SK-N-MC (cell line): ENCODE measurements at regions not wholly inside any gene's neighbourhood (a gene's known extent, or its start where the extent isn't known, plus 50 kb on each side); places are given as distances from the start of the nearest gene placed in this dataset.

ENCODE experiments used
- DNase-seq: peaks from one replicate; pipeline ENCODE4 v3.0.0-alpha.2; 2011; ENCODE audit warnings: low read depth, low spot score
- H3K27ac ChIP-seq: fragments of 200-600 bp; sonication (generic); 2 replicates; pipeline ENCODE4 v1.5.1; 2016; ENCODE audit warnings: mixed run types
- H3K36me3 ChIP-seq: fragments of 200-600 bp; sonication (generic); 2 replicates; pipeline ENCODE4 v1.6.1; 2017; ENCODE audit warnings: antibody characterized with exemption, low read length, mixed read lengths; ENCODE audit not compliant: insufficient read depth
- H3K4me3 ChIP-seq: fragments of 200-600 bp; sonication (generic); 2 replicates; pipeline ENCODE4 v1.5.1; 2016
- H3K9ac ChIP-seq: fragments of 200-600 bp; sonication (generic); 2 replicates; pipeline ENCODE4 v1.8.0; 2017; ENCODE audit warnings: mixed run types, mixed read lengths; ENCODE audit not compliant: insufficient read length
- H3K9me3 ChIP-seq: fragments of 200-600 bp; sonication (generic); 2 replicates; pipeline ENCODE4 v1.6.1; 2017; ENCODE audit warnings: low read depth, mild to moderate bottlenecking, antibody characterized with exemption, low read length, moderate library complexity, mixed read lengths
- EZH2 ChIP-seq: fragments of 200-600 bp; sonication (generic); IDR thresholded peaks from one replicate; pipeline ENCODE4 v1.6.1; 2017; ENCODE audit warnings: antibody characterized with exemption
- FOXP2 ChIP-seq: optimal IDR thresholded peaks from 2 replicates; pipeline ENCODE3; 2011; ENCODE audit warnings: mild to moderate bottlenecking, moderate library complexity; ENCODE audit not compliant: insufficient read depth; ENCODE audit errors: extremely low read length, control extremely low read depth
- POLR2AphosphoS5 ChIP-seq: IDR thresholded peaks from 2 replicates; pipeline ENCODE4 v1.6.1; 2012; ENCODE audit warnings: mild to moderate bottlenecking, low read depth, low read length, borderline replicate concordance

DNA sequence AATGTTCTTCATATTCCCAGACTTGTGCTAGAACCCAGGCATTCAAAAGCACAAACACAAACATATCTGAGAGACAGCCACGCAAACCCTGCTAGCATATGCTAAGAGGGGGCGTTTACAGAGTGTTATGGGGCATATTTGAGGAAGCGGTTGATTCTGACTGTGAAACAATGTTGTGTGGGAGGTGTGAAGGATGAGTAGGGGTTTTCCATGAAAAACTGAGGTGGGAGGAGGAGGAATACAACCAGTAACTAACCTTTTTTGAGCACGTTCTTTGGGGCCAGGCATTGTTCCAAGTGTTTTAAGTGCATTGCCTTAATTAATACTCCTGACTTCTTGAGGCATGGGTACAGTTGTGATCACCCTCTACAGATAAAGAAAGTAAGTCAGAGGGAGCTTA, 499.5 kb downstream of the AACS start:
- Histone ChIP-seq H3K9ac (no peak overlapping the region), H3K9me3 (no peaks in the 10 kb centered on the region), H3K27ac (no peak overlapping the region), H3K4me3 (no peak overlapping the region), H3K36me3 (no peaks in the 10 kb centered on the region; the same call in 1 of the 2 replicates)
- no peak for TF ChIP-seq POLR2AphosphoS5
- no peak for TF ChIP-seq FOXP2
- TF ChIP-seq EZH2, result no peak
- no peak for DNase-seq

DNA sequence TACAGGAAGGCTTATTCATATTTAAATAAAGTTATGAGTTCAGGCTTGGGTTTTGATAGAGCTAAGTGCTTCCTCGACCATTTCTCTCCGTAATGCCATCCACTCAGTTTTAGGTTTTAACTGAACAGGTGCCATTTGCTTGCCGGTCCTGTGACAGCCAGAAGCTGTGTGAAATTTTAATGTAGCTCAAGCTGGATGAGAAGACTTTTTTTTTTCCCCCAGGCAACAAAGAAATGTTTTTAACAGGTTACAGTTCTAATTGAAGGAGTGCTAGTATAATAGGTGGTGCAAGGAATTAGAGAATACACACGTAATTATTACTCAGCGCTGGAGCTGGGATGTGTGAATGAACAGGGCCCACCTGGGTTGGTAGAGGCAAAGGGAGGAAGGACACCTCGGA, 502.3 kb downstream of the AACS start:
- Histone ChIP-seq H3K36me3 (no peaks in the 10 kb centered on the region), H3K9ac (no peak overlapping the region), H3K4me3 (no peak overlapping the region), H3K27ac (no peak overlapping the region), H3K9me3 (no peaks in the 10 kb centered on the region)
- no peak for TF ChIP-seq EZH2
- TF ChIP-seq POLR2AphosphoS5, result no peak
- TF ChIP-seq FOXP2, result no peak
- no peak for DNase-seq

DNA sequence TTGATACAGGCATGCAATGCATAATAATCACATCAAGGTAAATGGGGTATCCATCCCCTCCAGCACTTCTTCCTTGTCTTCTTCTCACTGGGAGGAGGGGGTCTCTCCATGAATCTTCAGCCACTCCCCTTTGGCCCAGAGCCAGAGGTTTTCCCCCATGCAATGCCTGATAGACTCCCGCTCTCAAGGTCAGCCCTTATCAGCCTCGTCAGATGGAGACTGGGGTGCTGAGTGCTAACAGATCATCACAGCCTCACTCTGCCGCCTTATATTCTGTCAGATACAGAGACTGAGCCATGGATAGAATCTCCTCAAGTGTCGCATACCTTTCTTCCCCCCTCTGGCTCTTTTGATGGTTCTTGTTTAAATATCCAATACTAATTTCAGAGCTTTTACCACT, 503.1 kb downstream of the AACS start:
- Histone ChIP-seq H3K9ac (no peak overlapping the region), H3K4me3 (no peak overlapping the region), H3K27ac (no peak overlapping the region), H3K9me3 (no peaks in the 10 kb centered on the region), H3K36me3 (no peaks in the 10 kb centered on the region)
- TF ChIP-seq FOXP2, result no peak
- TF ChIP-seq EZH2, result no peak
- DNase-seq, result no peak

DNA sequence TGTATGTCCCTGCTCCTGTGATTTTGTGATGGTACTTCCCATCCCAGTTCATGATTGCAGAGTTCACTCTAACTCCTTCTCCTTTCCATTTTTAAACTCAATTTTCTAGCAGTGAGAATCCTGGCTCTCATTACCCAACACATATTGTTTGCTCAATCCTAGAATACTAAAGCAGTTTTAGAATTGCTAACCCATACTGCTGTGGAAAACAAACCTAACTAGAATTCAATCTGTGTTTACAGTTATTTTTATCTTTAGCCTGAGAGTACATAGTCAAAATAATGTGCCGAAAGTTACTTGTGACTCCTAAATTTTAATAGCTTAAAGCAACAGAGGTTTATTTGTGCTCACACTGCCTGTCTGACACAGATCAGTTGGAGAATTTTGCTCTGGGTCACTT, 508.0 kb downstream of the AACS start:
- TF ChIP-seq EZH2, result no peak
- no peak for TF ChIP-seq FOXP2
- no peak for TF ChIP-seq POLR2AphosphoS5
- H3K36me3 ChIP-seq, result peaks cover 16% of the 10 kb centered on the region

DNA sequence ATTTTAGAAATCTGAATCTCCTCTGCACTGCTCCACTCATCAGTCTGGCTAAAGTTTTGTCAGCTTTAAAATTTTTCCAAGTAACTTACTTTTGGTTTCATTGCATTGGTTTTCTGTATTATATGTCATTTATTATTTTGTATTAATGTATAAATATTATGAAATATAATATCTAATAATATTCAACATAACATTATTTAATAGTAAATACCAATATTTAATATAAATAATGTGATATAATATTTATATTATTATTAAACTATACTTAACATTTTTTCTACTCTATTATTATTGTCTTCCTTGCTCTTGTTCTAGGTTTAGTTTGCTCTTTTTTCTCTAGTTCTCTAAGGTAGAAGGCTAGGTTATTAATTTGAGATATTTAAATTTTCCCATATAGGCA, 512.1 kb downstream of the AACS start:
- Histone ChIP-seq H3K9me3 (peaks cover 11% of the 10 kb centered on the region; the same call in 1 of the 2 replicates), H3K36me3 (peaks cover 39% of the 10 kb centered on the region), H3K27ac (no peak overlapping the region), H3K9ac (no peak overlapping the region), H3K4me3 (no peak overlapping the region)
- no peak for DNase-seq
- TF ChIP-seq EZH2 (no peak), POLR2AphosphoS5 (no peak)

More for the DNA sequence above, 508.0 kb downstream of the AACS start:
- peaks cover 5% of the 10 kb centered on the region; the same call in 1 of the 2 replicates for H3K9me3 ChIP-seq
- H3K27ac ChIP-seq, result no peak overlapping the region
- DNase-seq, result no peak
- no peak overlapping the region for H3K9ac ChIP-seq
- no peak overlapping the region for H3K4me3 ChIP-seq

DNA sequence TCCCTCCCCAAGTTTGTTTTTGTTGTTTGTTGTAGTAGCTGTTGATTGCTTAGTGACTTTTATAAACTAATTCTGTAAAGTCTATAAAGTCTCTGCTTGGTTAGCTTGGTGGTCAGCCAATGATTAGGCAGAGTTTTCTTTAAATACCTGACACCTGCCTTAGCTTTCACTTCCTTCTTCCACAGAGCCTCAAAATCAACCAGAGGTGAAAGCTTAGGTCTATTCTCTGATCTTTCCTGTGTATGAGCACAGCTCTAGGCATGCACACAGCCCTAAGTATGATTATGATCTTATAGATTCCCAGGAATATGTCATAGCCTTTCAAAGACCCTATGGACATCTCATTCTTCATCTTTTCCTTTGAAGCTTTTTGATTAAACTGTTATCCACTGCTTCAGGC, 514.7 kb downstream of the AACS start:
- TF ChIP-seq EZH2 (no peak), POLR2AphosphoS5 (no peak), FOXP2 (no peak)
- H3K9me3 ChIP-seq, result peaks cover 11% of the 10 kb centered on the region; the same call in 1 of the 2 replicates
- peaks cover 51% of the 10 kb centered on the region for H3K36me3 ChIP-seq
- H3K4me3 ChIP-seq, result no peak overlapping the region
- H3K9ac ChIP-seq, result no peak overlapping the region
- no peak overlapping the region for H3K27ac ChIP-seq
- DNase-seq, result no peak

DNA sequence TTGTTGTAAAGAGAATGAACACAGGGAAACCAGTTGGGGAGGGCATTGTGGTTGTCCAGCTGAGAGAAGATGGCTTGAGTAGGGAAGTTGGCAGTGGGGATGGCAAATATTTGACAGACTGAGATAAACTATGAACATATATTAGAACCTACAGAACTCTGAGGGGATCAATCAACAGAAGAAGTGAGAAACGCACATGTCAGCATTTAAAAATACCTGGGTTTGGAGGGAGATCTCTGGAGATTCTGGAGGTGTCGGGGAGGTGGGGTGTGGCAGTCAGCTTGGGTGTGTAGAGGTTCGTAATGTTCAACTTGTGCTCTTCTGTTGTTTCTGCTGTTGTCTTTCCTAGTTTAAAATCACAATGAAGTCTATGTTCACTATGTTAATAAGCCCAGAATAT, 517.8 kb downstream of the AACS start:
- peaks cover 72% of the 10 kb centered on the region for H3K36me3 ChIP-seq
- no peak overlapping the region for H3K4me3 ChIP-seq
- peaks cover 8% of the 10 kb centered on the region; the same call in 1 of the 2 replicates for H3K9me3 ChIP-seq
- H3K27ac ChIP-seq, result no peak overlapping the region
- no peak overlapping the region for H3K9ac ChIP-seq
- DNase-seq, result no peak
- TF ChIP-seq FOXP2 (no peak), EZH2 (no peak), POLR2AphosphoS5 (no peak)

DNA sequence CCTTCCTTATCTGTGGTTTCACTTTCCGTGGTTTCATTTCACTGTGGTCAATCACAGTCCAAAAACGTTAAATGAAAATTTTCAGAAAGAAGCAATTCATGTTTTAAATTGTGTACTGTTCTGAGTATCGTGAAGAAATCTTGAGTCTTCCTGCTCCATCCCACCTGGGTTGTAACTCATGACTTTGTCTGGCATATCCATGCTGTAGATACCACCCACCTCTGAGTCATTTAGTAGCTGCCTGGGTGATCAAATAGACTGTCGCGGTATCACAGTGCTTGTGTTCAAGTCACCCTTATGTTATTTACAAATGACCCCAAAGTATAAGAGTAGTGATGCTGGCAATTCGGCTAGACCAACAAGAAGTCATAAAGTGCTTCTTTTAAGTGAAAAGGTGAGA, 521.2 kb downstream of the AACS start:
- no peak overlapping the region for H3K9ac ChIP-seq
- TF ChIP-seq EZH2, result no peak
- no peak for TF ChIP-seq POLR2AphosphoS5
- TF ChIP-seq FOXP2, result no peak
- H3K36me3 ChIP-seq, result peaks cover 66% of the 10 kb centered on the region
- DNase-seq, result no peak
- no peaks in the 10 kb centered on the region for H3K9me3 ChIP-seq
- H3K4me3 ChIP-seq, result no peak overlapping the region
- no peak overlapping the region for H3K27ac ChIP-seq

DNA sequence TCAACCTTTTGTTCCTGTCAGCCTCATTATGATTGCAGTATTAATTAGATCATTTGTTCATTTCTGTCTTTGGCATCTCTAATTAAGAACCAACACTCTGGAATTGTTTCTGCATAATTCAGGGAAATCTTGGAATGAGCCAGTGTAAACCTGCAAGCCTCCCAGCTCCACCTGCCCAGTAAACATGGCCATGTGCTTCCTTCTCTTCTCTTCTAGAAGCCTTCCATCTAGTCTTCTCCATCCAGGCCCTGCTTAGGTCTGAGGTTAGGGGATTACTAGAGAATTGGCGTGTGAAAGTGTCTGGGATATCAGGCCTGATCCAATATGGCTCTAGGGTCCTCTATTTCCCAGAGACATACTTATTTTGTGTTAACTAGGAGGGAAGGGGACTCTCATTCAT, 528.0 kb downstream of the AACS start:
- peaks cover 79% of the 10 kb centered on the region for H3K36me3 ChIP-seq
- TF ChIP-seq FOXP2 (no peak), EZH2 (no peak), POLR2AphosphoS5 (no peak)
- H3K4me3 ChIP-seq, result no peak overlapping the region
- no peak overlapping the region for H3K27ac ChIP-seq
- no peak for DNase-seq
- H3K9me3 ChIP-seq, result no peaks in the 10 kb centered on the region; the same call in 1 of the 2 replicates
- no peak overlapping the region for H3K9ac ChIP-seq

DNA sequence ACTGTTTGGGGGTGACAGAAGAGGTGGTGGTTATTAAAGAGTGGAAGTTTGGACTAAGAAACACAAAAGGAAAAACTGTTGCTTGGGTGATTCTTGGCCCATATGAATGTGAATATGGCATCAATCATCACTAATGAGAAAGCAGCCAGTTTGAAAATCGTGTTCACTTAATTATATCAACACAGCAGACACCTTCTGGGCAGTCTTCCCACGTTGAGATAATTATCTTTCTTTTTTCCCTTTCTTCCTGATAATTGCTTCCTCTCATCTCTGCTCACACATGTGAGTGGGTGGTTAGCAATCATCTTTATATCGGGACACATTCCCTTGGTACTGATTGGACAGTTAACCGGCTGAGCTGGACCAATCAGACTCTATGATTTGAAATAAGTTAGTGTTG, 539.7 kb downstream of the AACS start:
- no peak overlapping the region for H3K27ac ChIP-seq
- no peaks in the 10 kb centered on the region for H3K9me3 ChIP-seq
- no peak overlapping the region for H3K9ac ChIP-seq
- H3K4me3 ChIP-seq, result no peak overlapping the region
- H3K36me3 ChIP-seq, result peaks cover 31% of the 10 kb centered on the region
- DNase-seq, result no peak
- TF ChIP-seq POLR2AphosphoS5 (no peak), FOXP2 (no peak), EZH2 (no peak)
